ENCODE measurements at regions not wholly inside any gene's neighbourhood (a gene's known extent, or its start where the extent isn't known, plus 50 kb on each side); places are given as distances from the start of the nearest gene placed in this dataset.

- TF ChIP-seq MEF2A (IDR thresholded peaks at IDR 0.05; ENCODE audit: borderline replicate concordance, low read depth): no peak
- TF ChIP-seq EP300 (IDR thresholded peaks at IDR 0.05; ENCODE audit: borderline replicate concordance in 1 of 2, low read depth in 1 of 2, low read length in 1 of 2): no peak
- no peak for TF ChIP-seq RXRA (IDR thresholded peaks at IDR 0.05; ENCODE audit: borderline replicate concordance, low read depth)
- 42% methylated on average over 7 of the region's 7 CpGs for WGBS (ENCODE audit: low lambda C conversion rate)
- no peaks in the 10 kb centered on the region for H3K9me3 ChIP-seq
Observed at GRCh38 chr1:37410105-37410504, 64.3 kb upstream of the ZC3H12A start.

GRCh38 chr1:37410815-37411214 is 63.6 kb upstream of the ZC3H12A start:
- ChIA-PET POLR2A (no interaction called here), CTCF (interaction anchor here (0.8 to 1.2 kb wide), 3 partner anchors 16 to 895 kb away, joined by 3 read pairs; no protein-coding TSS in a partner anchor)
- Histone ChIP-seq H3K9ac (no peak overlapping the region), H3K4me1 (ENCODE audit: control insufficient read depth in 1 of 2, insufficient read depth in 2 of 2, low read depth in 1 of 2, low read length in 1 of 2) (no peaks in the 10 kb centered on the region; a peak in 1 of 4 replicates), H3K9me2 (no peaks in the 10 kb centered on the region), H3K27ac (ENCODE audit: low read depth in 2 of 2, low read length in 1 of 2) (no peak overlapping the region), H3K9me3 (no peaks in the 10 kb centered on the region), H3K4me3 (ENCODE audit: low read depth in 2 of 2, low read length in 1 of 2) (no peak overlapping the region), H3F3A (replicated peaks; ENCODE audit: insufficient read depth) (no peaks in the 10 kb centered on the region), H3K27me3 (ENCODE audit: insufficient read depth) (no peaks in the 10 kb centered on the region), H4K20me1 (ENCODE audit: insufficient read depth) (no peaks in the 10 kb centered on the region), H3K4me2 (no peak overlapping the region), H2AFZ (ENCODE audit: low read depth) (no peak overlapping the region), H3K79me2 (ENCODE audit: insufficient read depth) (no peaks in the 10 kb centered on the region), H3K36me3 (replicated peaks in 1 of 2; ENCODE audit: control insufficient read depth in 1 of 2, insufficient read depth in 2 of 2, low read length in 1 of 2) (no peaks in the 10 kb centered on the region)
- WGBS (ENCODE audit: low lambda C conversion rate): 47% methylated on average over 5 of the region's 7 CpGs
- TF ChIP-seq GATA2 (CRISPR knock-in tag; IDR thresholded peaks at IDR 0.05): no peak
- TF ChIP-seq, protein P1, sequence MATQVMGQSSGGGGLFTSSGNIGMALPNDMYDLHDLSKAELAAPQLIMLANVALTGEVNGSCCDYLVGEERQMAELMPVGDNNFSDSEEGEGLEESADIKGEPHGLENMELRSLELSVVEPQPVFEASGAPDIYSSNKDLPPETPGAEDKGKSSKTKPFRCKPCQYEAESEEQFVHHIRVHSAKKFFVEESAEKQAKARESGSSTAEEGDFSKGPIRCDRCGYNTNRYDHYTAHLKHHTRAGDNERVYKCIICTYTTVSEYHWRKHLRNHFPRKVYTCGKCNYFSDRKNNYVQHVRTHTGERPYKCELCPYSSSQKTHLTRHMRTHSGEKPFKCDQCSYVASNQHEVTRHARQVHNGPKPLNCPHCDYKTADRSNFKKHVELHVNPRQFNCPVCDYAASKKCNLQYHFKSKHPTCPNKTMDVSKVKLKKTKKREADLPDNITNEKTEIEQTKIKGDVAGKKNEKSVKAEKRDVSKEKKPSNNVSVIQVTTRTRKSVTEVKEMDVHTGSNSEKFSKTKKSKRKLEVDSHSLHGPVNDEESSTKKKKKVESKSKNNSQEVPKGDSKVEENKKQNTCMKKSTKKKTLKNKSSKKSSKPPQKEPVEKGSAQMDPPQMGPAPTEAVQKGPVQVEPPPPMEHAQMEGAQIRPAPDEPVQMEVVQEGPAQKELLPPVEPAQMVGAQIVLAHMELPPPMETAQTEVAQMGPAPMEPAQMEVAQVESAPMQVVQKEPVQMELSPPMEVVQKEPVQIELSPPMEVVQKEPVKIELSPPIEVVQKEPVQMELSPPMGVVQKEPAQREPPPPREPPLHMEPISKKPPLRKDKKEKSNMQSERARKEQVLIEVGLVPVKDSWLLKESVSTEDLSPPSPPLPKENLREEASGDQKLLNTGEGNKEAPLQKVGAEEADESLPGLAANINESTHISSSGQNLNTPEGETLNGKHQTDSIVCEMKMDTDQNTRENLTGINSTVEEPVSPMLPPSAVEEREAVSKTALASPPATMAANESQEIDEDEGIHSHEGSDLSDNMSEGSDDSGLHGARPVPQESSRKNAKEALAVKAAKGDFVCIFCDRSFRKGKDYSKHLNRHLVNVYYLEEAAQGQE (IDR thresholded peaks at IDR 0.05; ENCODE audit: low read depth, low read length): peak; percentile 92
- TF ChIP-seq, protein P2, sequence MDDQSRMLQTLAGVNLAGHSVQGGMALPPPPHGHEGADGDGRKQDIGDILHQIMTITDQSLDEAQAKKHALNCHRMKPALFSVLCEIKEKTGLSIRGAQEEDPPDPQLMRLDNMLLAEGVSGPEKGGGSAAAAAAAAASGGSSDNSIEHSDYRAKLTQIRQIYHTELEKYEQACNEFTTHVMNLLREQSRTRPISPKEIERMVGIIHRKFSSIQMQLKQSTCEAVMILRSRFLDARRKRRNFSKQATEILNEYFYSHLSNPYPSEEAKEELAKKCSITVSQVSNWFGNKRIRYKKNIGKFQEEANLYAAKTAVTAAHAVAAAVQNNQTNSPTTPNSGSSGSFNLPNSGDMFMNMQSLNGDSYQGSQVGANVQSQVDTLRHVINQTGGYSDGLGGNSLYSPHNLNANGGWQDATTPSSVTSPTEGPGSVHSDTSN (IDR thresholded peaks at IDR 0.05): no peak
- no peak for TF ChIP-seq EZH2phosphoT487 (IDR thresholded peaks at IDR 0.05; ENCODE audit: borderline replicate concordance, low read depth)
- DNase-seq: no peak

More at GRCh38 chr1:37410105-37410504, 64.3 kb upstream of the ZC3H12A start:
- H3K27me3 ChIP-seq (ENCODE audit: insufficient read depth): no peaks in the 10 kb centered on the region
- no peak overlapping the region for H3K27ac ChIP-seq (ENCODE audit: low read depth in 2 of 2, low read length in 1 of 2)
- no peaks in the 10 kb centered on the region for H3F3A ChIP-seq (replicated peaks; ENCODE audit: insufficient read depth)
- H2AFZ ChIP-seq (ENCODE audit: low read depth): no peak overlapping the region
- no peaks in the 10 kb centered on the region for H3K36me3 ChIP-seq (replicated peaks in 1 of 2; ENCODE audit: control insufficient read depth in 1 of 2, insufficient read depth in 2 of 2, low read length in 1 of 2)
- H3K4me3 ChIP-seq (ENCODE audit: low read depth in 2 of 2, low read length in 1 of 2): no peak overlapping the region
- H3K4me2 ChIP-seq: no peak overlapping the region
- POLR2A ChIA-PET: no interaction called here
- H3K9ac ChIP-seq: no peak overlapping the region
- no peaks in the 10 kb centered on the region for H4K20me1 ChIP-seq (ENCODE audit: insufficient read depth)
- H3K79me2 ChIP-seq (ENCODE audit: insufficient read depth): no peaks in the 10 kb centered on the region
- H3K4me1 ChIP-seq (ENCODE audit: control insufficient read depth in 1 of 2, insufficient read depth in 2 of 2, low read depth in 1 of 2, low read length in 1 of 2): no peaks in the 10 kb centered on the region; a peak in 1 of 4 replicates
- CTCF ChIA-PET: no interaction called here
- DNase-seq: no peak
- no peaks in the 10 kb centered on the region for H3K9me2 ChIP-seq

Data from SK-N-SH (cell line).